HS-5 (cell line): ENCODE measurements at regions not wholly inside any gene's neighbourhood (a gene's known extent, or its start where the extent isn't known, plus 50 kb on each side); places are given as distances from the start of the nearest gene placed in this dataset.
A peak's percentile ranks its signal among the peaks of the same experiment; 100 is the strongest.
"Not testable (repeated sequence)": the region's sequence is repeated elsewhere in the genome, so short reads cannot be mapped to it uniquely, and the experiment has no call there.

ENCODE experiments used
- DNase-seq: peaks from one replicate; pipeline ENCODE4 v3.0.0-alpha.2; 2012; ENCODE audit warnings: low read depth

GRCh38 chr9:129414377-129414992 is 206.4 kb downstream of the C9orf50 start:
- no peak for DNase-seq

GRCh38 chr9:129413537-129414376 is 207.1 kb downstream of the C9orf50 start:
- DNase-seq: peak; percentile 74

GRCh38 chr9:129412814-129413536 is 207.9 kb downstream of the C9orf50 start:
- DNase-seq: peak; percentile 25

GRCh38 chr9:129412176-129412813 is 208.6 kb downstream of the C9orf50 start:
- not testable (repeated sequence) for DNase-seq

GRCh38 chr9:129411501-129412175 is 209.3 kb downstream of the C9orf50 start:
- no peak for DNase-seq

GRCh38 chr9:129410226-129410625 is 210.7 kb downstream of the C9orf50 start:
- DNase-seq: no peak

- no peak for DNase-seq
Observed at GRCh38 chr9:129408535-129409215, 212.2 kb downstream of the C9orf50 start.

- DNase-seq: no peak
Observed at GRCh38 chr9:129407905-129408452, 212.9 kb downstream of the C9orf50 start.

GRCh38 chr9:129406278-129407225 is 214.3 kb downstream of the C9orf50 start:
- DNase-seq: no peak

GRCh38 chr9:129405827-129406213 is 215.1 kb downstream of the C9orf50 start:
- no peak for DNase-seq

- no peak for DNase-seq
Observed at GRCh38 chr9:129405089-129405826, 215.6 kb downstream of the C9orf50 start.

GRCh38 chr9:129404621-129405020 is 216.3 kb downstream of the C9orf50 start:
- no peak for DNase-seq

- DNase-seq: no peak
Observed at GRCh38 chr9:129403779-129404620, 216.9 kb downstream of the C9orf50 start.

GRCh38 chr9:129402931-129403778 is 217.7 kb downstream of the C9orf50 start:
- no peak for DNase-seq

GRCh38 chr9:129402371-129402739 is 218.5 kb downstream of the C9orf50 start:
- no peak for DNase-seq

- no peak for DNase-seq
Observed at GRCh38 chr9:129401623-129402370, 219.1 kb downstream of the C9orf50 start.
